ENCODE measurements at regions not wholly inside any gene's neighbourhood (a gene's known extent, or its start where the extent isn't known, plus 50 kb on each side); places are given as distances from the start of the nearest gene placed in this dataset.

DNA sequence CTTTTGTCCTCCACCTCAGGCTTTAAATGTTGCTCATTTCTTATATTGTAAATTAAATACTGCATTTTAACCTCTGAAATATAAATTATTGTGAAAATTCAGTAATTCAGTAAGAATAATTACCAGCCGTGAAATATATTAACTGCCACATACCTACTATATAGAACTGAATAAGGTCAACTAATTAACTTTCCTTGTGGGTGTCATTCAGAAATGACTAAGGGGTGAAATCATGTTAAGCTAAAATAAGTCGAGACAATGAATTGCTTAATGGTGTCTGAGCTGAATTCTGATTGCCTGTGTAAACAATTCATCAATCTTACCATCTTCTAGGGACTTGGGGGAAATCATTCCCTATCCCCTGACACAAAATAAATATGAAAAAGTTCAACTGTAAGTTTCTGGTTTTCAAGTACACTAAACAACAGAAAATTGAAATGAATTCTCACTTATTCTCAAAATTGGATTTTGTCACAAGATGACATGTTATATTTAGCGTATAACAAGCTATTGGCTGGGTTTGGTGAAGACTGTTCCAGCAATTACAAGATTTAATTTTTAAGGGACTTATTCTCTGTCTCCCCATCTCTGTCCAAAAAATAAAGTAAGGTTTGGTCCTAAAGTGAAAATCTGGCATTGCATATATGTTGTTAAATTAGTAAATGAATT, 255.1 kb downstream of the METTL4 start:
- TF ChIP-seq, protein P1, sequence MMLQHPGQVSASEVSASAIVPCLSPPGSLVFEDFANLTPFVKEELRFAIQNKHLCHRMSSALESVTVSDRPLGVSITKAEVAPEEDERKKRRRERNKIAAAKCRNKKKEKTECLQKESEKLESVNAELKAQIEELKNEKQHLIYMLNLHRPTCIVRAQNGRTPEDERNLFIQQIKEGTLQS (IDR thresholded peaks at IDR 0.05) = no peak
- TF ChIP-seq, protein P2, sequence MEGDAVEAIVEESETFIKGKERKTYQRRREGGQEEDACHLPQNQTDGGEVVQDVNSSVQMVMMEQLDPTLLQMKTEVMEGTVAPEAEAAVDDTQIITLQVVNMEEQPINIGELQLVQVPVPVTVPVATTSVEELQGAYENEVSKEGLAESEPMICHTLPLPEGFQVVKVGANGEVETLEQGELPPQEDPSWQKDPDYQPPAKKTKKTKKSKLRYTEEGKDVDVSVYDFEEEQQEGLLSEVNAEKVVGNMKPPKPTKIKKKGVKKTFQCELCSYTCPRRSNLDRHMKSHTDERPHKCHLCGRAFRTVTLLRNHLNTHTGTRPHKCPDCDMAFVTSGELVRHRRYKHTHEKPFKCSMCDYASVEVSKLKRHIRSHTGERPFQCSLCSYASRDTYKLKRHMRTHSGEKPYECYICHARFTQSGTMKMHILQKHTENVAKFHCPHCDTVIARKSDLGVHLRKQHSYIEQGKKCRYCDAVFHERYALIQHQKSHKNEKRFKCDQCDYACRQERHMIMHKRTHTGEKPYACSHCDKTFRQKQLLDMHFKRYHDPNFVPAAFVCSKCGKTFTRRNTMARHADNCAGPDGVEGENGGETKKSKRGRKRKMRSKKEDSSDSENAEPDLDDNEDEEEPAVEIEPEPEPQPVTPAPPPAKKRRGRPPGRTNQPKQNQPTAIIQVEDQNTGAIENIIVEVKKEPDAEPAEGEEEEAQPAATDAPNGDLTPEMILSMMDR (IDR thresholded peaks at IDR 0.05; ENCODE audit: low read depth, low read length, missing input control) = no peak
- TF ChIP-seq, protein P3, sequence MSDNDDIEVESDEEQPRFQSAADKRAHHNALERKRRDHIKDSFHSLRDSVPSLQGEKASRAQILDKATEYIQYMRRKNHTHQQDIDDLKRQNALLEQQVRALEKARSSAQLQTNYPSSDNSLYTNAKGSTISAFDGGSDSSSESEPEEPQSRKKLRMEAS (IDR thresholded peaks at IDR 0.05) = no peak
- TF ChIP-seq, protein P4, sequence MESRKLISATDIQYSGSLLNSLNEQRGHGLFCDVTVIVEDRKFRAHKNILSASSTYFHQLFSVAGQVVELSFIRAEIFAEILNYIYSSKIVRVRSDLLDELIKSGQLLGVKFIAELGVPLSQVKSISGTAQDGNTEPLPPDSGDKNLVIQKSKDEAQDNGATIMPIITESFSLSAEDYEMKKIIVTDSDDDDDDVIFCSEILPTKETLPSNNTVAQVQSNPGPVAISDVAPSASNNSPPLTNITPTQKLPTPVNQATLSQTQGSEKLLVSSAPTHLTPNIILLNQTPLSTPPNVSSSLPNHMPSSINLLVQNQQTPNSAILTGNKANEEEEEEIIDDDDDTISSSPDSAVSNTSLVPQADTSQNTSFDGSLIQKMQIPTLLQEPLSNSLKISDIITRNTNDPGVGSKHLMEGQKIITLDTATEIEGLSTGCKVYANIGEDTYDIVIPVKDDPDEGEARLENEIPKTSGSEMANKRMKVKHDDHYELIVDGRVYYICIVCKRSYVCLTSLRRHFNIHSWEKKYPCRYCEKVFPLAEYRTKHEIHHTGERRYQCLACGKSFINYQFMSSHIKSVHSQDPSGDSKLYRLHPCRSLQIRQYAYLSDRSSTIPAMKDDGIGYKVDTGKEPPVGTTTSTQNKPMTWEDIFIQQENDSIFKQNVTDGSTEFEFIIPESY (IDR thresholded peaks at IDR 0.05) = no peak
